Globus pallidus (tissue), 1 donor: ENCODE measurements at regions not wholly inside any gene's neighbourhood (a gene's known extent, or its start where the extent isn't known, plus 50 kb on each side); places are given as distances from the start of the nearest gene placed in this dataset.

ENCODE experiments used
- DNase-seq: peaks from one replicate; pipeline ENCODE4 v3.0.0-alpha.2; 2015; ENCODE audit warnings: low spot score

- DNase-seq: no peak
Measured at GRCh38 chr15:96524676-96525417, 194.3 kb downstream of the NR2F2 start.

GRCh38 chr15:96535148-96535547 lies 204.6 kb downstream of the NR2F2 start:
- no peak for DNase-seq

- DNase-seq: no peak
Measured at GRCh38 chr15:96538491-96538890, 208.0 kb downstream of the NR2F2 start.

GRCh38 chr15:96540283-96540682 lies 209.8 kb downstream of the NR2F2 start:
- no peak for DNase-seq

GRCh38 chr15:96542130-96542770 lies 211.8 kb downstream of the NR2F2 start:
- no peak for DNase-seq

GRCh38 chr15:96544162-96544756 lies 213.8 kb downstream of the NR2F2 start:
- DNase-seq: no peak

GRCh38 chr15:96549136-96549535 lies 218.6 kb downstream of the NR2F2 start:
- DNase-seq: no peak

- DNase-seq: no peak
Measured at GRCh38 chr15:96551196-96551595, 220.7 kb downstream of the NR2F2 start.

- no peak for DNase-seq
Measured at GRCh38 chr15:96551722-96552121, 221.2 kb downstream of the NR2F2 start.

GRCh38 chr15:96553006-96553405 lies 222.5 kb downstream of the NR2F2 start:
- DNase-seq: no peak

- DNase-seq: no peak
Measured at GRCh38 chr15:96553451-96553850, 223.0 kb downstream of the NR2F2 start.

- DNase-seq: no peak
Measured at GRCh38 chr15:96553931-96554330, 223.4 kb downstream of the NR2F2 start.

- no peak for DNase-seq
Measured at GRCh38 chr15:96554541-96554940, 224.0 kb downstream of the NR2F2 start.

GRCh38 chr15:96559087-96559486 lies 228.6 kb downstream of the NR2F2 start:
- no peak for DNase-seq

- DNase-seq: no peak
Measured at GRCh38 chr15:96559631-96560030, 229.1 kb downstream of the NR2F2 start.

- no peak for DNase-seq
Measured at GRCh38 chr15:96560246-96560895, 229.9 kb downstream of the NR2F2 start.

- DNase-seq: no peak
Measured at GRCh38 chr15:96561593-96561992, 231.1 kb downstream of the NR2F2 start.

GRCh38 chr15:96564546-96564945 lies 234.0 kb downstream of the NR2F2 start:
- no peak for DNase-seq

- no peak for DNase-seq
Measured at GRCh38 chr15:96565266-96565665, 234.8 kb downstream of the NR2F2 start.

GRCh38 chr15:96574782-96575181 lies 244.3 kb downstream of the NR2F2 start:
- DNase-seq: no peak

GRCh38 chr15:96576596-96576995 lies 246.1 kb downstream of the NR2F2 start:
- no peak for DNase-seq

GRCh38 chr15:96578393-96578792 lies 247.9 kb downstream of the NR2F2 start:
- DNase-seq: no peak

GRCh38 chr15:96581371-96581770 lies 250.9 kb downstream of the NR2F2 start:
- no peak for DNase-seq
